ENCODE measurements at regions not wholly inside any gene's neighbourhood (a gene's known extent, or its start where the extent isn't known, plus 50 kb on each side); places are given as distances from the start of the nearest gene placed in this dataset.

- TF ChIP-seq POLR2AphosphoS5 (IDR thresholded peaks at IDR 0.05; ENCODE audit: insufficient read depth, low read depth, low read length) (no peak), CTCF (IDR thresholded peaks at IDR 0.05; ENCODE audit: extremely low read depth in 1 of 2, insufficient read depth in 1 of 2, low read depth in 1 of 2, low read length in 2 of 2) (no peak), POLR2A (IDR thresholded peaks at IDR 0.05; ENCODE audit: low read depth, low read length) (no peak), MYC (IDR thresholded peaks at IDR 0.05; ENCODE audit: low read depth, low read length) (no peak), FOS (IDR thresholded peaks at IDR 0.05; ENCODE audit: borderline replicate concordance, insufficient read depth, low read length) (no peak), EZH2 (IDR thresholded peaks at IDR 0.05; ENCODE audit: borderline replicate concordance, low read depth, low read length, severe bottlenecking) (no peak), GATA2 (IDR thresholded peaks at IDR 0.05; ENCODE audit: insufficient read depth, insufficient read length, low read depth, low read length) (no peak), MAX (IDR thresholded peaks at IDR 0.05; ENCODE audit: insufficient read depth, insufficient read length) (no peak)
These were observed 358.7 kb upstream of the MGMT start for GRCh38 chr10:129108378-129108777.
